ENCODE measurements at regions not wholly inside any gene's neighbourhood (a gene's known extent, or its start where the extent isn't known, plus 50 kb on each side); places are given as distances from the start of the nearest gene placed in this dataset.

DNA sequence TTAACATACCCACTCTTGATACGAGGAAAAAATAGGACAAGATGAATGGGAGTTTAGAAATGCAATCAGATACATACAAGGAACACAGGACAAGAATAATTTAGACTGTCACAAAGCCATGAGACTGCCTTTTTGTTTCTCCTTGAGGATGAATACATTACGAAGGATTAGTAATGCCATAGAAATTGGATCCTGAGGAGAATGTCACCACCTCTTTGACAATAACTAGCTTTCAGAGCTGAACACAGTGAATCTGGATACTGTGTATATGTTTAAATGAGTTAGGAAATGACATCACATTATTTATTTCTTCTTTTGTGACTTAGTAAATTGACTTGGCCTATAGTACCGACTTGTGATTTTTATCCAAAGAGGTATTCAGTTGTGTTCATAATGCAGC lies 596.3 kb upstream of the CNTNAP2 start:
- in situ Hi-C loops (cut with MboI; ENCODE audit: low sequenced_read_pairs, unreplicated experiment), result no loop called here
- no peak for DNase-seq (ENCODE audit: low spot score)
- TF ChIP-seq, protein P1, sequence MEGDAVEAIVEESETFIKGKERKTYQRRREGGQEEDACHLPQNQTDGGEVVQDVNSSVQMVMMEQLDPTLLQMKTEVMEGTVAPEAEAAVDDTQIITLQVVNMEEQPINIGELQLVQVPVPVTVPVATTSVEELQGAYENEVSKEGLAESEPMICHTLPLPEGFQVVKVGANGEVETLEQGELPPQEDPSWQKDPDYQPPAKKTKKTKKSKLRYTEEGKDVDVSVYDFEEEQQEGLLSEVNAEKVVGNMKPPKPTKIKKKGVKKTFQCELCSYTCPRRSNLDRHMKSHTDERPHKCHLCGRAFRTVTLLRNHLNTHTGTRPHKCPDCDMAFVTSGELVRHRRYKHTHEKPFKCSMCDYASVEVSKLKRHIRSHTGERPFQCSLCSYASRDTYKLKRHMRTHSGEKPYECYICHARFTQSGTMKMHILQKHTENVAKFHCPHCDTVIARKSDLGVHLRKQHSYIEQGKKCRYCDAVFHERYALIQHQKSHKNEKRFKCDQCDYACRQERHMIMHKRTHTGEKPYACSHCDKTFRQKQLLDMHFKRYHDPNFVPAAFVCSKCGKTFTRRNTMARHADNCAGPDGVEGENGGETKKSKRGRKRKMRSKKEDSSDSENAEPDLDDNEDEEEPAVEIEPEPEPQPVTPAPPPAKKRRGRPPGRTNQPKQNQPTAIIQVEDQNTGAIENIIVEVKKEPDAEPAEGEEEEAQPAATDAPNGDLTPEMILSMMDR (IDR thresholded peaks at IDR 0.05; ENCODE audit: borderline replicate concordance, control extremely low read depth, extremely low read depth, insufficient read depth, missing control alignments), result no peak

DNA sequence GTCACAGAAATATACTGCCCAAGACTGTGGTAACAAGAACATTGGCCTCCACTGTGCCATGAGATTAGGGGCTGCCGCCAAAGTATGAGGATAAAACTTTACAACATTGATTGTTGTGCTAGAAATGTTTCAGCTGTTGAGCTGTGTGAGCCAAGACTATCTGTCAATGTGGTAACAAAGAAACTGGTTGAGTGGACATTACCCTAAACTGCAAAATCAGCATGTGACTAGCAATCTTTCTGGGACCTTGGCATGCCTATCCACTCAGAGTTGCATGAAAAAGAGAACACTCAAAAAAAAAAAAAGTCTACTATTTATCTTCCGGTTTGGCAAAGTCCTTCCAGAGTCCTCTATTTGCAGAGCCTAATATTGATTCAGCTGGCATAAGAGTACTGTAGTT lies 605.6 kb upstream of the CNTNAP2 start:
- no peak for DNase-seq (ENCODE audit: low spot score)
- TF ChIP-seq, protein P1 (IDR thresholded peaks at IDR 0.05; ENCODE audit: borderline replicate concordance, control extremely low read depth, extremely low read depth, insufficient read depth, missing control alignments), result no peak
- in situ Hi-C loops (cut with MboI; ENCODE audit: low sequenced_read_pairs, unreplicated experiment), result no loop called here

DNA sequence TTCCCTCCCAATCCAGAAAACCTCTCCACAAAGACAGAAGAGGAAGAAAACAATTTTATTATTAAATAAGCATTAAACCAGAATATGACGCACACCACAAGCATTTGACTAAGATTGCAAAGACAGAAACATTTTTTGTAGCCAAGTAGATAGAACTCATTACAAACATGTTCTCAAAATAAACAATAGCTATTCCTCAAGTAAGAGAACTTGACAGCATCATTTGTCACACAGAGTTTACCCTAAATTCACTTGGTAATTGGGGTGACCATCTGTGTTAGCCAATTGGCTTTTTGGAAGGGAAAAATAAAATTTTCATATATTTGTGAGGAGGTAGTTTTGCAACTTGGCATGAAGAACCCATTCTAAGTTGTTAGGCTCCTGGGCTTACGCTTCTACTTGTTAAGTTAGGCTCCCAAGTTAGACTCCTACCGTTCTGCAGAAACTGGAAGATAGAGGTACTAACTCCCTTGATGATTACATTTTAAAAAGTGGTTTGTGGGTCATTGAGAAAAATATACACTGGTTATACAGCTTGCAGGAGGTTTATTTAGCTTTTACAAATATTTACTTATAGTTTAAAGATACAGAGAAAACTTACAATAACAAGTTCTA lies 618.6 kb upstream of the CNTNAP2 start:
- DNase-seq (ENCODE audit: low spot score), result no peak
- in situ Hi-C loops (cut with MboI; ENCODE audit: low sequenced_read_pairs, unreplicated experiment), result no loop called here
- TF ChIP-seq, protein P1 (IDR thresholded peaks at IDR 0.05; ENCODE audit: borderline replicate concordance, control extremely low read depth, extremely low read depth, insufficient read depth, missing control alignments), result no peak

DNA sequence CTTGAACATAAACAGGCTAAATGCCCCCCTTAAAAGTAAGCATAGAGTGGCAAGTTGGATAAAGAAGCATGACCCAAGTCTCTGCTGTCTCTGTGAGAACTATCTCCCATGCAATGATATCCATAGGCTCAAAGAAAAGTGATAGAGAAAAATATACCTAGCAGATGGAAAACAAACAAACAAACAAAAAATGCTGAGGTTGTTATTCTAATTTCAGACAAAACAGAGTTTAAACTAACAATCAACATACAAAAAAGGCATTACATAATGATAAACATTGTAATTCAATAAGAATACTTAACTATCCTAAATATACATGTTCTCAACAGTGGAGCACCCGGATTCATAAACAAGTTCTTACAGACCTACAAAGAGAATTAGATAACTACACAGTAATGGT lies 626.2 kb upstream of the CNTNAP2 start:
- TF ChIP-seq, protein P1 (IDR thresholded peaks at IDR 0.05; ENCODE audit: borderline replicate concordance, control extremely low read depth, extremely low read depth, insufficient read depth, missing control alignments), result no peak
- in situ Hi-C loops (cut with MboI; ENCODE audit: low sequenced_read_pairs, unreplicated experiment), result no loop called here
- DNase-seq (ENCODE audit: low spot score), result no peak

DNA sequence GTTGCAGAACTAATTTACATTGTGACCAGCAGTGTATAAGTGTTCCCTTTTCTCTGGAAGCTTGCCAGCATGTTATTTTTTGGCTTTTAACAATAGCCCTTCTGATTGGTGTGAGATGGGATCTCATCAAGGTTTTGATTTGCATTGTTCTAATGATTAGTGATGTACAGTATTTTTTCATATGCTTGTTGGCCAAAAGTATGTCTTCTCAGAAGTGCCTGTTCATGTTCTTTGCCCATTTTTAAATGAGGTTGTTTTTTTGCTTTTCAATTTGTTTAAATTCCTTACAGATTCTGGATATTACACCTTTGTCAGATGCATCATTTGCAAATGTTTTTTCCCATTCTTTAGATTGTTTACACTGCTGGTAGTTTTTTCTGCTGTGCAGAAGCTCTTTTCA lies 627.0 kb upstream of the CNTNAP2 start:
- in situ Hi-C loops (cut with MboI; ENCODE audit: low sequenced_read_pairs, unreplicated experiment), result no loop called here
- DNase-seq (ENCODE audit: low spot score), result no peak
- TF ChIP-seq, protein P1 (IDR thresholded peaks at IDR 0.05; ENCODE audit: borderline replicate concordance, control extremely low read depth, extremely low read depth, insufficient read depth, missing control alignments), result no peak

DNA sequence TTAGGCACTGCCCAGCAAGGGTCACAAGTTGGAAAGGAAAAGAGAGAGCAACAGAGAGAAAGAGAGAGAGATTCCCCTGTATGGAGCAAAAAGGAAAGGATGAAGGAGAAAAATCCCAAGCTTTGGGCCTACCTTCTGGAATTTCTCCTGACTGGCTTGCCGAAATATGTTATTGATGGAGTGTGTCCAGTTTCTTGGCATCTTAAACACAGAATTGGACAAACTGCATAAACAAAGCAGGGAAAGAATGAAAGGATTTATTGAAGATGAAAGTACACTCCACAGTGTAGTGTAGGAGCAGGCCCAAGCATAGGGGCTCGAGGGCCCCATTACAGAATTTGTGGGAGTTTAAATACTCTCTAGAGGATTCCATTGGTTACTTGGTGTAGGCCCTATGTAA lies 627.8 kb upstream of the CNTNAP2 start:
- in situ Hi-C loops (cut with MboI; ENCODE audit: low sequenced_read_pairs, unreplicated experiment), result no loop called here
- TF ChIP-seq, protein P1 (IDR thresholded peaks at IDR 0.05; ENCODE audit: borderline replicate concordance, control extremely low read depth, extremely low read depth, insufficient read depth, missing control alignments), result no peak
- DNase-seq (ENCODE audit: low spot score), result no peak
